RPMI7951 (cell line): ENCODE measurements at regions not wholly inside any gene's neighbourhood (a gene's known extent, or its start where the extent isn't known, plus 50 kb on each side); places are given as distances from the start of the nearest gene placed in this dataset.

Experiments used
- DNase-seq: peaks from one replicate; pipeline ENCODE4 v3.0.0-alpha.2; 2012; ENCODE audit warnings: low read depth

DNA sequence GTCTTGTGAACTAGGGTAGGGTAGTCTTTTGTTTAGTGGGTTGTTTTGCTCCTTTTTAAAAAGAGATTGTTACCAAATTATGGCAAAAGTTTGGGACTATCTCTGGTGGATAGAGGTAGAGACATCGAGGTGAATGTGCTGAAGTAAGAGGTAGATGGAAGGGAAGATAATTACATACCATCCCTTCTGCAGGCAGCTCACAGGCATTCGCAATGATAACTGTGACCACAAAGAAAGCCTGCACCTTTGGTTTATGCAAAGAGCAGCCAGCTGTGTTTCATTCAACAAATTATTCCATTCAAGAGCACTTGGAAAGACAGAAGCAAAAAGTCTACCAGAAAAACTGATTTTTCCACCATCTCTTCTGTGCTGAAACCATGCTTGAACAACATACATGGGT is 155.6 kb downstream of the GATB start:
- no peak for DNase-seq

GRCh38 chr4:151606061-151606460 is 154.7 kb downstream of the GATB start:
- no peak for DNase-seq

- no peak for DNase-seq
Observed at GRCh38 chr4:151610229-151610628, 150.6 kb downstream of the GATB start.

- DNase-seq = no peak
Observed at GRCh38 chr4:151611960-151612359, 148.8 kb downstream of the GATB start.

- DNase-seq = no peak
Observed at GRCh38 chr4:151613290-151613689, 147.5 kb downstream of the GATB start.

- no peak for DNase-seq
Observed at GRCh38 chr4:151614561-151614960, 146.2 kb downstream of the GATB start.

GRCh38 chr4:151618858-151619257 is 141.9 kb downstream of the GATB start:
- DNase-seq = no peak

- DNase-seq = no peak
Observed at GRCh38 chr4:151620066-151620465, 140.7 kb downstream of the GATB start.
